ENCODE measurements at regions not wholly inside any gene's neighbourhood (a gene's known extent, or its start where the extent isn't known, plus 50 kb on each side); places are given as distances from the start of the nearest gene placed in this dataset.

- H2BK5ac ChIP-seq (ENCODE audit: low read depth, low read length, poor library complexity, severe bottlenecking), result no peak overlapping the region
- H3K9me3 ChIP-seq (ENCODE audit: control insufficient read depth, low read length), result no peaks in the 10 kb centered on the region
- H3K4ac ChIP-seq (ENCODE audit: low read depth in 1 of 2, low read length in 2 of 2), result no peak overlapping the region
- no peaks in the 10 kb centered on the region for H3K4me1 ChIP-seq (ENCODE audit: control insufficient read depth, insufficient read depth, low read depth, low read length)
- H3K27ac ChIP-seq (ENCODE audit: low read length, poor library complexity, severe bottlenecking), result no peak overlapping the region
- H3K4me2 ChIP-seq (ENCODE audit: low read length, poor library complexity, severe bottlenecking), result no peak overlapping the region
- H3K4me3 ChIP-seq (ENCODE audit: insufficient read depth in 1 of 2, low read depth in 1 of 2, low read length in 2 of 2), result no peak overlapping the region
- H4K91ac ChIP-seq (ENCODE audit: low read length), result no peak overlapping the region
- no peak overlapping the region for H2BK12ac ChIP-seq (ENCODE audit: low read length in 2 of 2)
- no peak overlapping the region for H2BK15ac ChIP-seq (ENCODE audit: low read depth, poor library complexity, severe bottlenecking)
- WGBS, result 100% methylated on average over 1 of the region's 3 CpGs
- H3K9ac ChIP-seq (ENCODE audit: low read length), result no peak overlapping the region
- H2AK5ac ChIP-seq (ENCODE audit: low read length, severe bottlenecking), result no peak overlapping the region
- H2AFZ ChIP-seq (ENCODE audit: low read depth, low read length), result no peak overlapping the region
- no peak overlapping the region for H2BK120ac ChIP-seq (ENCODE audit: low read depth, low read length)
- H3K14ac ChIP-seq (ENCODE audit: low read length in 2 of 2), result no peak overlapping the region
- no peaks in the 10 kb centered on the region for H3K79me1 ChIP-seq (replicated peaks; ENCODE audit: low read length, poor library complexity, severe bottlenecking)
- DNase-seq, result no peak
- no peak overlapping the region for H3K23ac ChIP-seq (ENCODE audit: low read length in 2 of 2)
- no peak overlapping the region for H3K18ac ChIP-seq (ENCODE audit: low read depth in 1 of 2, low read length in 2 of 2)
- no peaks in the 10 kb centered on the region for H3K36me3 ChIP-seq (ENCODE audit: control insufficient read depth in 1 of 2, insufficient read depth in 2 of 2, low read depth in 1 of 2, low read length in 2 of 2)
- H3K27me3 ChIP-seq (ENCODE audit: control insufficient read depth in 1 of 2, insufficient read depth in 1 of 2, low read length in 2 of 2), result no peaks in the 10 kb centered on the region
- H4K8ac ChIP-seq (ENCODE audit: low read length), result no peak overlapping the region
These were observed 109.5 kb upstream of the KCNAB1 start for GRCh38 chr3:156010829-156011228.

GRCh38 chr3:156014489-156014888 lies 105.9 kb upstream of the KCNAB1 start:
- H2BK5ac ChIP-seq (ENCODE audit: low read depth, low read length, poor library complexity, severe bottlenecking), result no peak overlapping the region
- H3K9me3 ChIP-seq (ENCODE audit: control insufficient read depth, low read length), result no peaks in the 10 kb centered on the region
- no peak overlapping the region for H3K23ac ChIP-seq (ENCODE audit: low read length in 2 of 2)
- no peak overlapping the region for H3K9ac ChIP-seq (ENCODE audit: low read length)
- no peak overlapping the region for H2BK120ac ChIP-seq (ENCODE audit: low read depth, low read length)
- no peak overlapping the region for H2AFZ ChIP-seq (ENCODE audit: low read depth, low read length)
- no peak overlapping the region for H4K8ac ChIP-seq (ENCODE audit: low read length)
- DNase-seq, result no peak
- no peak overlapping the region for H2AK5ac ChIP-seq (ENCODE audit: low read length, severe bottlenecking)
- no peak overlapping the region for H3K14ac ChIP-seq (ENCODE audit: low read length in 2 of 2)
- H2BK12ac ChIP-seq (ENCODE audit: low read length in 2 of 2), result no peak overlapping the region
- H3K79me1 ChIP-seq (replicated peaks; ENCODE audit: low read length, poor library complexity, severe bottlenecking), result no peaks in the 10 kb centered on the region
- no peak overlapping the region for H4K91ac ChIP-seq (ENCODE audit: low read length)
- no peak overlapping the region for H3K18ac ChIP-seq (ENCODE audit: low read depth in 1 of 2, low read length in 2 of 2)
- H3K4ac ChIP-seq (ENCODE audit: low read depth in 1 of 2, low read length in 2 of 2), result no peak overlapping the region
- WGBS, result 89% methylated on average over 2 of the region's 4 CpGs
- no peak overlapping the region for H3K27ac ChIP-seq (ENCODE audit: low read length, poor library complexity, severe bottlenecking)
- no peaks in the 10 kb centered on the region for H3K4me1 ChIP-seq (ENCODE audit: control insufficient read depth, insufficient read depth, low read depth, low read length)
- H3K4me2 ChIP-seq (ENCODE audit: low read length, poor library complexity, severe bottlenecking), result no peak overlapping the region
- no peak overlapping the region for H2BK15ac ChIP-seq (ENCODE audit: low read depth, poor library complexity, severe bottlenecking)
- H3K27me3 ChIP-seq (ENCODE audit: control insufficient read depth in 1 of 2, insufficient read depth in 1 of 2, low read length in 2 of 2), result no peaks in the 10 kb centered on the region
- H3K36me3 ChIP-seq (ENCODE audit: control insufficient read depth in 1 of 2, insufficient read depth in 2 of 2, low read depth in 1 of 2, low read length in 2 of 2), result no peaks in the 10 kb centered on the region
- H3K4me3 ChIP-seq (ENCODE audit: insufficient read depth in 1 of 2, low read depth in 1 of 2, low read length in 2 of 2), result no peak overlapping the region

- Histone ChIP-seq H3K4me3 (ENCODE audit: insufficient read depth in 1 of 2, low read depth in 1 of 2, low read length in 2 of 2) (no peak overlapping the region), H4K91ac (ENCODE audit: low read length) (no peak overlapping the region), H3K79me1 (replicated peaks; ENCODE audit: low read length, poor library complexity, severe bottlenecking) (no peaks in the 10 kb centered on the region), H3K36me3 (ENCODE audit: control insufficient read depth in 1 of 2, insufficient read depth in 2 of 2, low read depth in 1 of 2, low read length in 2 of 2) (no peaks in the 10 kb centered on the region), H3K14ac (ENCODE audit: low read length in 2 of 2) (no peak overlapping the region), H3K4ac (ENCODE audit: low read depth in 1 of 2, low read length in 2 of 2) (no peak overlapping the region), H3K23ac (ENCODE audit: low read length in 2 of 2) (no peak overlapping the region), H2AK5ac (ENCODE audit: low read length, severe bottlenecking) (no peak overlapping the region), H4K8ac (ENCODE audit: low read length) (no peak overlapping the region), H3K27ac (ENCODE audit: low read length, poor library complexity, severe bottlenecking) (no peak overlapping the region), H2BK12ac (ENCODE audit: low read length in 2 of 2) (no peak overlapping the region), H2BK15ac (ENCODE audit: low read depth, poor library complexity, severe bottlenecking) (no peak overlapping the region), H3K4me2 (ENCODE audit: low read length, poor library complexity, severe bottlenecking) (no peak overlapping the region), H3K9ac (ENCODE audit: low read length) (no peak overlapping the region), H2BK5ac (ENCODE audit: low read depth, low read length, poor library complexity, severe bottlenecking) (no peak overlapping the region), H3K4me1 (ENCODE audit: control insufficient read depth, insufficient read depth, low read depth, low read length) (no peaks in the 10 kb centered on the region), H3K9me3 (ENCODE audit: control insufficient read depth, low read length) (no peaks in the 10 kb centered on the region), H2AFZ (ENCODE audit: low read depth, low read length) (no peak overlapping the region), H2BK120ac (ENCODE audit: low read depth, low read length) (no peak overlapping the region), H3K18ac (ENCODE audit: low read depth in 1 of 2, low read length in 2 of 2) (no peak overlapping the region), H3K27me3 (ENCODE audit: control insufficient read depth in 1 of 2, insufficient read depth in 1 of 2, low read length in 2 of 2) (no peaks in the 10 kb centered on the region)
- 98% methylated on average over 3 of the region's 4 CpGs for WGBS
- DNase-seq, result no peak
These were observed 103.5 kb upstream of the KCNAB1 start for GRCh38 chr3:156016902-156017301.

- Histone ChIP-seq H3K9ac (ENCODE audit: low read length) (no peak overlapping the region), H2AFZ (ENCODE audit: low read depth, low read length) (no peak overlapping the region), H2BK120ac (ENCODE audit: low read depth, low read length) (no peak overlapping the region), H3K4me1 (ENCODE audit: control insufficient read depth, insufficient read depth, low read depth, low read length) (no peaks in the 10 kb centered on the region), H3K18ac (ENCODE audit: low read depth in 1 of 2, low read length in 2 of 2) (no peak overlapping the region), H3K4me2 (ENCODE audit: low read length, poor library complexity, severe bottlenecking) (no peak overlapping the region), H3K9me3 (ENCODE audit: control insufficient read depth, low read length) (no peaks in the 10 kb centered on the region), H3K36me3 (ENCODE audit: control insufficient read depth in 1 of 2, insufficient read depth in 2 of 2, low read depth in 1 of 2, low read length in 2 of 2) (no peaks in the 10 kb centered on the region), H4K91ac (ENCODE audit: low read length) (no peak overlapping the region), H3K23ac (ENCODE audit: low read length in 2 of 2) (no peak overlapping the region), H3K27me3 (ENCODE audit: control insufficient read depth in 1 of 2, insufficient read depth in 1 of 2, low read length in 2 of 2) (no peaks in the 10 kb centered on the region), H3K79me1 (replicated peaks; ENCODE audit: low read length, poor library complexity, severe bottlenecking) (no peaks in the 10 kb centered on the region), H3K27ac (ENCODE audit: low read length, poor library complexity, severe bottlenecking) (no peak overlapping the region), H3K14ac (ENCODE audit: low read length in 2 of 2) (no peak overlapping the region), H2BK15ac (ENCODE audit: low read depth, poor library complexity, severe bottlenecking) (no peak overlapping the region), H2AK5ac (ENCODE audit: low read length, severe bottlenecking) (no peak overlapping the region), H2BK12ac (ENCODE audit: low read length in 2 of 2) (no peak overlapping the region), H2BK5ac (ENCODE audit: low read depth, low read length, poor library complexity, severe bottlenecking) (no peak overlapping the region), H3K4me3 (ENCODE audit: insufficient read depth in 1 of 2, low read depth in 1 of 2, low read length in 2 of 2) (no peak overlapping the region), H4K8ac (ENCODE audit: low read length) (no peak overlapping the region), H3K4ac (ENCODE audit: low read depth in 1 of 2, low read length in 2 of 2) (no peak overlapping the region)
- DNase-seq, result no peak
These were observed 102.9 kb upstream of the KCNAB1 start for GRCh38 chr3:156017352-156018030.

Data from mesenchymal stem cell (in vitro differentiated cells and primary cell).